K562 (cell line): ENCODE measurements at regions not wholly inside any gene's neighbourhood (a gene's known extent, or its start where the extent isn't known, plus 50 kb on each side); places are given as distances from the start of the nearest gene placed in this dataset.

Source experiments
- CTCF ChIP-seq, 3 experiments: IDR thresholded peaks in 2 of 3; conservative IDR thresholded peaks in 1 of 3; 2 replicates each; pipeline ENCODE4 v1.5.1; 2011 to 2012; ENCODE audit warnings: low read length in 3 of 3, mild to moderate bottlenecking in 3 of 3, control low read depth in 2 of 3, improper control_type of control experiment in 1 of 3, inconsistent platforms in 1 of 3, low read depth in 1 of 3, mixed read lengths in 1 of 3, moderate library complexity in 1 of 3; ENCODE audit not compliant: insufficient read depth in 2 of 3
- REST ChIP-seq, 2 experiments: fragments of 450-650 bp; formaldehyde crosslinking in 1 of 2; IDR thresholded peaks; 2 replicates each; pipeline versions ENCODE4 v1.4.0 to v1.6.1; 2014 to 2020; ENCODE audit warnings: mild to moderate bottlenecking in 2 of 2, borderline replicate concordance in 1 of 2, low read depth in 1 of 2
- ZNF512 ChIP-seq: IDR thresholded peaks from 2 replicates; pipeline ENCODE4 v1.6.1; 2016; ENCODE audit warnings: missing genetic modification characterization, missing compliant biosample characterization

- TF ChIP-seq REST (IDR thresholded peaks at IDR 0.05; ENCODE audit: borderline replicate concordance) (peak; percentile 37; the same call in 1 of the 2 replicates), REST (CRISPR knock-in tag; IDR thresholded peaks at IDR 0.05; ENCODE audit: low read depth) (no peak), CTCF (IDR thresholded peaks at IDR 0.05 in 2 of 3, conservative IDR thresholded peaks at IDR 0.05 in 1 of 3; ENCODE audit: insufficient read depth in 2 of 3, low read depth in 1 of 3, low read length in 3 of 3) (peak; percentile 17 to 54 (median 25); a peak in 2 of 6 replicates), ZNF512 (peak; percentile 63)
These were observed 321.0 kb upstream of the TRPC7 start (continued) for GRCh38 chr5:136686192-136686872.
